ENCODE measurements at regions not wholly inside any gene's neighbourhood (a gene's known extent, or its start where the extent isn't known, plus 50 kb on each side); places are given as distances from the start of the nearest gene placed in this dataset.

GRCh38 chr10:61066661-61067344, 122.8 kb upstream of the RHOBTB1 start:
- H3K36me3 ChIP-seq (ENCODE audit: control insufficient read depth, insufficient read depth, low read length), result no peaks in the 10 kb centered on the region
- H3K27me3 ChIP-seq (ENCODE audit: control insufficient read depth, insufficient read depth, low read length), result peaks cover 5% of the 10 kb centered on the region; the same call in 1 of the 2 replicates
- no TSS peak for BruUV-seq (replicated peaks)
- dilution Hi-C loops (cut with HindIII; ENCODE audit: low sequenced_read_pairs, unreplicated experiment) (no loop called here), in situ Hi-C loops (cut with MboI; ENCODE audit: low sequenced_read_pairs) (no loop called here), intact Hi-C loops (cut with micrococcal nuclease) (no loop called here)
- H3K56ac ChIP-seq (ENCODE audit: extremely low read depth, insufficient read depth, low read length), result no peak overlapping the region
- H3K23ac ChIP-seq (ENCODE audit: low read depth, low read length), result no peak overlapping the region
- no peak for ATAC-seq (ENCODE audit: low read depth)
- H3K9me3 ChIP-seq (ENCODE audit: control insufficient read depth, insufficient read depth, low read length), result no peaks in the 10 kb centered on the region
- no peak overlapping the region for H3K4me3 ChIP-seq (ENCODE audit: insufficient read depth, low read depth, low read length)
- no peak overlapping the region for H2AK5ac ChIP-seq (ENCODE audit: low read depth, low read length)
- TF ChIP-seq CHD1 (IDR thresholded peaks at IDR 0.05; ENCODE audit: low read depth, low read length) (no peak), RCOR1 (IDR thresholded peaks at IDR 0.05; ENCODE audit: insufficient replicate concordance, low read length) (no peak), CTCF (conservative IDR thresholded peaks at IDR 0.05; ENCODE audit: low read depth, low read length) (no peak), BHLHE40 (IDR thresholded peaks at IDR 0.05; ENCODE audit: low read depth, low read length) (no peak), POLR2A (IDR thresholded peaks at IDR 0.05; ENCODE audit: low read depth, low read length) (no peak), ELK1 (IDR thresholded peaks at IDR 0.05; ENCODE audit: borderline replicate concordance, low read depth, low read length) (no peak), MAFK (IDR thresholded peaks at IDR 0.05; ENCODE audit: low read depth, low read length) (no peak), SMC3 (IDR thresholded peaks at IDR 0.05; ENCODE audit: low read depth, low read length) (no peak), USF2 (IDR thresholded peaks at IDR 0.05; ENCODE audit: low read depth, low read length) (no peak), CEBPB (IDR thresholded peaks at IDR 0.05; ENCODE audit: low read depth, low read length) (no peak), MXI1 (IDR thresholded peaks at IDR 0.05; ENCODE audit: borderline replicate concordance, low read depth, low read length) (no peak)
- no peak overlapping the region for H3K4me2 ChIP-seq (ENCODE audit: low read depth, low read length)
- no peak overlapping the region for H4K8ac ChIP-seq (ENCODE audit: low read depth in 2 of 2, low read length in 2 of 2)
- H3K9me1 ChIP-seq (ENCODE audit: insufficient read depth, low read length), result no peaks in the 10 kb centered on the region
- no peak overlapping the region for H2BK5ac ChIP-seq (ENCODE audit: low read depth, low read length, poor library complexity, severe bottlenecking)
- no peak overlapping the region for H4K91ac ChIP-seq (ENCODE audit: insufficient read depth, low read depth, low read length)
- H2AK9ac ChIP-seq (replicated peaks; ENCODE audit: low read depth, low read length, poor library complexity), result no peak overlapping the region
- H2AFZ ChIP-seq (replicated peaks; ENCODE audit: low read length, poor library complexity), result no peak overlapping the region
- no peak overlapping the region for H2BK120ac ChIP-seq (ENCODE audit: low read depth, low read length)
- H3K18ac ChIP-seq (ENCODE audit: low read depth, low read length), result no peak overlapping the region
- H3K14ac ChIP-seq (replicated peaks; ENCODE audit: low read depth, low read length), result no peak overlapping the region
- no peak overlapping the region for H2BK20ac ChIP-seq (ENCODE audit: low read depth, low read length)
- WGBS, 2 experiments (ENCODE audit: extremely low coverage in 2 of 2, insufficient read length in 1 of 2), result 33% methylated on average over 1 of the region's 7 CpGs; no CpG with 5 or more reads in 1 of the 2 experiments
- no peak overlapping the region for H3K27ac ChIP-seq (ENCODE audit: insufficient read depth, low read length)
- H3K9ac ChIP-seq (ENCODE audit: low read depth, low read length), result no peak overlapping the region
- no peak overlapping the region for H3K4ac ChIP-seq (ENCODE audit: low read depth, low read length)
- ChIA-PET CTCF (no interaction called here), POLR2A (ENCODE audit: unreplicated experiment) (no interaction called here)
- no peaks in the 10 kb centered on the region for H4K20me1 ChIP-seq (ENCODE audit: insufficient read depth, low read length)
- no peak overlapping the region for H2BK15ac ChIP-seq (ENCODE audit: low read depth, low read length)
- H3K4me1 ChIP-seq (ENCODE audit: control insufficient read depth, insufficient read depth, low read length), result peaks cover 1% of the 10 kb centered on the region; the same call in 1 of the 2 replicates
- no peak for DNase-seq
- no peaks in the 10 kb centered on the region for H3K79me1 ChIP-seq (ENCODE audit: low read depth in 1 of 2, low read length in 2 of 2)
- no peak overlapping the region for H4K5ac ChIP-seq (ENCODE audit: low read depth, low read length)
